AG04449 (cell line): ENCODE measurements at regions not wholly inside any gene's neighbourhood (a gene's known extent, or its start where the extent isn't known, plus 50 kb on each side); places are given as distances from the start of the nearest gene placed in this dataset.

Experiments used
- CTCF ChIA-PET: fragments of 350-600 bp; formaldehyde crosslinking; extraction: SDS; loops from one replicate; lab custom pipeline; 2021; ENCODE audit warnings: antibody characterized with exemption; lab: Yijun Ruan, JAX
- POLR2A ChIA-PET: fragments of 400-600, 350-600 bp; formaldehyde crosslinking; extraction: SDS; loops from one replicate; lab custom pipeline; 2020; ENCODE audit warnings: antibody characterized with exemption, inconsistent platforms; lab: Yijun Ruan, JAX
- DNase-seq: peaks from one replicate; pipeline ENCODE4 v3.0.0-alpha.2; 2010; ENCODE audit warnings: low read depth, low spot score
- H3K4me3 ChIP-seq: 2 replicates; pipeline ENCODE4 v1.5.1; 2011; ENCODE audit warnings: low read depth, mild to moderate bottlenecking, control low read depth, low read length
- CTCF ChIP-seq: IDR thresholded peaks from one replicate; pipeline ENCODE4 v1.5.1; 2011; ENCODE audit warnings: mild to moderate bottlenecking, moderate library complexity, low read length, control low read depth, inconsistent platforms; ENCODE audit not compliant: insufficient read depth; ENCODE audit errors: missing control alignments

- H3K4me3 ChIP-seq, result no peak overlapping the region
- no peak for DNase-seq
- TF ChIP-seq CTCF, result no peak
- ChIA-PET CTCF (no interaction called here), POLR2A (no interaction called here)
Measured at GRCh38 chr21:19236209-19236608, 832.6 kb upstream of the TMPRSS15 start.

GRCh38 chr21:19237608-19238007 lies 834.0 kb upstream of the TMPRSS15 start:
- DNase-seq, result no peak
- H3K4me3 ChIP-seq, result no peak overlapping the region
- TF ChIP-seq CTCF, result no peak
- CTCF ChIA-PET, result no interaction called here
- POLR2A ChIA-PET, result no interaction called here

DNA sequence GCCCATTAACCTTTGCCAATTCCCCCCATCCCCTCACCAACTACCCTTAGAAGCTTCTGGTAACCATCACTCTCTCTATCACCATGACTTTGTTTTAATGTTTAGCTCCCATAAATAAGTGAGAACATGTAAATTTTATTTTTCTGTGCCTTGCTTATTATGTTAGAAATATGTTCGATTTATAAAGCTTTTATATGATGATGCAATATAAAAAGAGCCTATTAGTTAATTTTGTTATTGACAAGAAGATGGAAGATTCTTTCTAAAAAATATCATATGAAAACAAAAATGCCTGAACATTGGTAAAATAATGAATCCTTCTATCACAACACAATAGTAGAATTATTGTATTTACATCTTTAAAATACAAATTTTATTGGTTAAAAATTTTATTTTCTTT lies 836.1 kb upstream of the TMPRSS15 start:
- no peak overlapping the region for H3K4me3 ChIP-seq
- ChIA-PET POLR2A (no interaction called here), CTCF (no interaction called here)
- no peak for TF ChIP-seq CTCF
- DNase-seq, result no peak

- no peak overlapping the region for H3K4me3 ChIP-seq
- TF ChIP-seq CTCF, result no peak
- DNase-seq, result no peak
- CTCF ChIA-PET, result no interaction called here
- POLR2A ChIA-PET, result no interaction called here
Measured at GRCh38 chr21:19244502-19245187, 841.1 kb upstream of the TMPRSS15 start.

DNA sequence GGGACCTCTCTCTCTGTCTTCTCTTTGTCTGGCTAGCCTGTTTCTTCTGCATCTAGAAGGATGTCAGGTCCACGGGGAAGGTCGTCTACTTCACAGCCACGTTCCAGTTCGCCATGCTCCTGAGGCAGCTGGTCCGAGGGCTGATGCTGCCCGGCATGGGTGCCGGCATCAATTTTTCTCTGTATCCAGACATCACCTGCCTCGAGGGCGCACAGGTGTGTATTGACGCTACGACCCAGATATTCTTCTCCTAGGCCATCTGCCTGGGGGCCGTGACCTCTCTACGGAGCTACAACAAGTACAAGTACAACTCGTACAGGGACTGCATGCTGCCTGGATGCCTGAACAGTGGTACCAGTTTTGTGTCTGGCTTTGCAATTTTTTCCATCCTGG lies 841.6 kb upstream of the TMPRSS15 start:
- CTCF ChIA-PET, result no interaction called here

DNA sequence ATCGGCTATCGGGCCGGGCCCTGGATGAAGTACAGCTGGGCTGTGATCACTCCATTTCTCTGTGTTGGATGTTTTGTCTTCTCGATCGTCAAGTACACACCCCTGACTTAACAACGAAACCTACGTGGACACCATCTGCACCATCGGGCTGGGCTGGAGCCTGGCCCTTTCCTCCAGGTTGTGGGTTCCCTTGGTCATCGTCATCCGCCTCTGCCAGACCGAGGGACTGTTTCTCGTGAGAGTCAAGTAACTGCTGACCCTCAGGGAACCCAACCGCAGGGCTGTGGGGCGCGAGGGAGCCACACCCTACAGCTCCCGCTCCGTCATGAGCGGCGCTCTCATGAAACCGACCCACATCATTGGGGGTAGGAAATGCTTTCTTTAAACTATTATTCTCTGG lies 842.4 kb upstream of the TMPRSS15 start:
- H3K4me3 ChIP-seq, result no peak overlapping the region
- TF ChIP-seq CTCF, result no peak
- DNase-seq, result no peak
- POLR2A ChIA-PET, result no interaction called here
- CTCF ChIA-PET, result no interaction called here

More for the DNA sequence above, 841.6 kb upstream of the TMPRSS15 start:
- no peak for TF ChIP-seq CTCF
- H3K4me3 ChIP-seq, result no peak overlapping the region
- POLR2A ChIA-PET, result no interaction called here
- DNase-seq, result no peak
